GM18873 (cell line): ENCODE measurements at regions not wholly inside any gene's neighbourhood (a gene's known extent, or its start where the extent isn't known, plus 50 kb on each side); places are given as distances from the start of the nearest gene placed in this dataset.

Source experiments
- ATAC-seq: cut with Tn5 transposase; IDR thresholded peaks from one replicate; pipeline ENCODE4 v1.9.1; 2021; ENCODE audit warnings: mild to moderate bottlenecking, moderate library complexity, moderate number of reproducible peaks; ENCODE audit not compliant: unreplicated experiment, low FRiP score

GRCh38 chr11:127193950-127194349 lies 193.4 kb upstream of the KIRREL3 start:
- no peak for ATAC-seq

GRCh38 chr11:127191689-127192088 lies 191.1 kb upstream of the KIRREL3 start:
- no peak for ATAC-seq

- no peak for ATAC-seq
Measured at GRCh38 chr11:127191261-127191660, 190.7 kb upstream of the KIRREL3 start.

- ATAC-seq = no peak
Measured at GRCh38 chr11:127182586-127183203, 182.1 kb upstream of the KIRREL3 start.

- ATAC-seq = no peak
Measured at GRCh38 chr11:127157225-127157624, 156.7 kb upstream of the KIRREL3 start.

GRCh38 chr11:127149410-127149809 lies 148.8 kb upstream of the KIRREL3 start:
- ATAC-seq = no peak

GRCh38 chr11:127143251-127143650 lies 142.7 kb upstream of the KIRREL3 start:
- ATAC-seq = no peak

- ATAC-seq = no peak
Measured at GRCh38 chr11:127138613-127139012, 138.0 kb upstream of the KIRREL3 start.

GRCh38 chr11:127137771-127138280 lies 137.3 kb upstream of the KIRREL3 start:
- no peak for ATAC-seq

GRCh38 chr11:127136438-127136837 lies 135.9 kb upstream of the KIRREL3 start:
- no peak for ATAC-seq

- ATAC-seq = no peak
Measured at GRCh38 chr11:127135256-127135655, 134.7 kb upstream of the KIRREL3 start.

GRCh38 chr11:127133061-127133460 lies 132.5 kb upstream of the KIRREL3 start:
- ATAC-seq = no peak

- no peak for ATAC-seq
Measured at GRCh38 chr11:127130321-127130720, 129.8 kb upstream of the KIRREL3 start.

- ATAC-seq = no peak
Measured at GRCh38 chr11:127126986-127127385, 126.4 kb upstream of the KIRREL3 start.

GRCh38 chr11:127119356-127119755 lies 118.8 kb upstream of the KIRREL3 start:
- ATAC-seq = no peak

GRCh38 chr11:127118811-127119210 lies 118.2 kb upstream of the KIRREL3 start:
- ATAC-seq = no peak

GRCh38 chr11:127117231-127117739 lies 116.7 kb upstream of the KIRREL3 start:
- no peak for ATAC-seq

GRCh38 chr11:127115844-127116243 lies 115.3 kb upstream of the KIRREL3 start:
- no peak for ATAC-seq

GRCh38 chr11:127114035-127114434 lies 113.5 kb upstream of the KIRREL3 start:
- ATAC-seq = no peak

GRCh38 chr11:127110542-127110941 lies 110.0 kb upstream of the KIRREL3 start:
- ATAC-seq = no peak

GRCh38 chr11:127109796-127110480 lies 109.4 kb upstream of the KIRREL3 start:
- ATAC-seq = no peak

GRCh38 chr11:127108838-127109237 lies 108.3 kb upstream of the KIRREL3 start:
- ATAC-seq = no peak
